HepG2 (cell line): ENCODE measurements at regions not wholly inside any gene's neighbourhood (a gene's known extent, or its start where the extent isn't known, plus 50 kb on each side); places are given as distances from the start of the nearest gene placed in this dataset.

Experiments
- ATAC-seq: fragments of 200-7000 bp; cut with Tn5 transposase; 3 replicates; pipeline ENCODE4 v1.9.1; 2020; ENCODE audit warnings: mild to moderate bottlenecking, moderate library complexity
- BruUV-seq: library from RNA; stranded (reverse); fragments of 400-500 nt; replicated peaks from 2 replicates; lab custom pipeline; 2021; lab: Mats Ljungman, UMichigan
- CTCF ChIA-PET: fragments of 300-600 bp; formaldehyde crosslinking; extraction: SDS; loops from one replicate; lab custom pipeline; 2021; ENCODE audit warnings: low total read pairs, inconsistent platforms, low intra/inter-chr PET ratio; lab: Yijun Ruan, JAX
- POLR2A ChIA-PET: fragments of 350-600 bp; sonication (Branson Sonifier 250); formaldehyde crosslinking; loops from one replicate; lab custom pipeline; 2020; ENCODE audit warnings: antibody characterized with exemption, inconsistent platforms; lab: Yijun Ruan, JAX
- DNase-seq: peaks from one replicate; pipeline ENCODE4 v3.0.0-alpha.2; 2015; ENCODE audit warnings: low spot score
- FAIRE-seq: peaks from 3 replicates; lab custom pipeline; 2011; peaks lifted over from hg19 to GRCh38; lab: Jason Lieb, UNC
- H2AFZ ChIP-seq: one replicate; pipeline ENCODE4 v1.6.1; 2011; ENCODE audit warnings: low read length, inconsistent platforms
- H3K27ac ChIP-seq: fragments of 300-600 bp; 3 replicates; pipeline ENCODE4 v1.8.0; 2011; ENCODE audit warnings: mixed run types, mild to moderate bottlenecking, mixed read lengths, low read length, inconsistent platforms; ENCODE audit not compliant: insufficient read depth; ENCODE audit errors: extremely low read length
- H3K27me3 ChIP-seq, 2 experiments: fragments of 200-600 bp in 1 of 2; 2 replicates in 1 of 2; 3 replicates in 1 of 2; pipeline versions ENCODE4 v1.6.0 to v1.8.0; 2011; ENCODE audit warnings: low read length in 2 of 2, mild to moderate bottlenecking in 2 of 2, moderate library complexity in 2 of 2, inconsistent platforms in 1 of 2; ENCODE audit not compliant: insufficient read depth in 2 of 2, control insufficient read depth in 1 of 2
- H3K36me3 ChIP-seq, 2 experiments: fragments of 200-600 bp in 1 of 2; replicated peaks in 1 of 2; 2 replicates in 1 of 2; 3 replicates in 1 of 2; pipeline versions ENCODE4 v1.5.1 to v1.8.0; 2011; ENCODE audit warnings: low read length in 2 of 2, inconsistent platforms in 1 of 2; ENCODE audit not compliant: insufficient read depth in 2 of 2, control insufficient read depth in 1 of 2
- H3K4me1 ChIP-seq: 2 replicates; pipeline ENCODE4 v1.5.1; 2012; ENCODE audit warnings: low read length, inconsistent platforms; ENCODE audit not compliant: insufficient read depth
- H3K4me2 ChIP-seq: 2 replicates; pipeline ENCODE4 v1.6.0; 2011; ENCODE audit warnings: low read depth, low read length, inconsistent platforms
- H3K4me3 ChIP-seq, 3 experiments: fragments of 200-600 bp in 1 of 3; sonication (generic), shearing (Covaris generic) in 1 of 3; replicated peaks in 1 of 3; 2 replicates each; pipeline ENCODE4 v1.5.1; 2011 to 2016; ENCODE audit warnings: low read length in 3 of 3, inconsistent platforms in 2 of 3, low read depth in 2 of 3, mild to moderate bottlenecking in 2 of 3, control low read depth in 1 of 3, mixed read lengths in 1 of 3; ENCODE audit not compliant: insufficient read depth in 1 of 3
- H3K79me2 ChIP-seq: one replicate; pipeline ENCODE4 v1.6.1; 2011; ENCODE audit warnings: low read length, inconsistent platforms; ENCODE audit not compliant: insufficient read depth
- H3K9ac ChIP-seq: 2 replicates; pipeline ENCODE4 v1.6.0; 2011; ENCODE audit warnings: mild to moderate bottlenecking, low read depth, low read length, inconsistent platforms; ENCODE audit not compliant: insufficient read depth
- H3K9me3 ChIP-seq: 2 replicates; pipeline ENCODE4 v1.5.1; 2012; ENCODE audit warnings: mild to moderate bottlenecking, low read length
- H4K20me1 ChIP-seq: 2 replicates; pipeline ENCODE4 v1.6.0; 2011; ENCODE audit warnings: inconsistent platforms, mild to moderate bottlenecking, low read length, moderate library complexity; ENCODE audit not compliant: insufficient read depth
- AGO2 ChIP-seq: fragments of 200-400 bp; formaldehyde crosslinking; optimal IDR thresholded peaks from 2 replicates; pipeline ENCODE3; 2017; ENCODE audit warnings: mild to moderate bottlenecking, low read depth, low read length, moderate library complexity
- ATF4 ChIP-seq, 2 experiments: fragments of 450-650 bp in 1 of 2; sonication (generic) in 1 of 2; formaldehyde crosslinking; IDR thresholded peaks; 2 replicates each; pipeline versions ENCODE4 v1.5.0 to v1.8.0; 2020 to 2022; ENCODE audit warnings: mild to moderate bottlenecking in 1 of 2, missing genetic modification reagents in 1 of 2
- CBX5 ChIP-seq: sonication (generic); formaldehyde crosslinking; IDR thresholded peaks from 2 replicates; pipeline ENCODE4 v1.4.0; 2020; ENCODE audit warnings: missing genetic modification reagents, borderline replicate concordance
- DNMT3B ChIP-seq: conservative IDR thresholded peaks from 2 replicates; pipeline ENCODE4 v1.6.1; 2016; ENCODE audit warnings: missing biosample characterization, control low read depth
- GFI1 ChIP-seq: sonication (generic); formaldehyde crosslinking; IDR thresholded peaks from 2 replicates; pipeline ENCODE4 v1.5.0; 2020; ENCODE audit warnings: missing genetic modification reagents, mild to moderate bottlenecking, borderline replicate concordance
- HMGXB3 ChIP-seq: sonication (generic); formaldehyde crosslinking; IDR thresholded peaks from 2 replicates; pipeline ENCODE4 v1.4.0; 2020; ENCODE audit warnings: missing genetic modification reagents, borderline replicate concordance
- KAT7 ChIP-seq: IDR thresholded peaks from 2 replicates; pipeline ENCODE4 v1.6.1; 2018; ENCODE audit warnings: borderline replicate concordance, missing compliant biosample characterization
- SP2 ChIP-seq: sonication (generic); formaldehyde crosslinking; IDR thresholded peaks from 2 replicates; pipeline ENCODE4 v1.5.1; 2020; ENCODE audit warnings: mild to moderate bottlenecking, missing genetic modification reagents
- SP4 ChIP-seq: sonication (generic); formaldehyde crosslinking; IDR thresholded peaks from 2 replicates; pipeline ENCODE4 v1.8.1; 2023; ENCODE audit warnings: mild to moderate bottlenecking, missing genetic modification reagents
- ZNF280D ChIP-seq: sonication (generic); formaldehyde crosslinking; IDR thresholded peaks from 2 replicates; pipeline ENCODE4 v1.5.1; 2020; ENCODE audit warnings: mild to moderate bottlenecking, missing genetic modification reagents
- ZNF879 ChIP-seq: sonication (generic); formaldehyde crosslinking; IDR thresholded peaks from 2 replicates; pipeline ENCODE4 v1.8.1; 2023; ENCODE audit warnings: missing genetic modification reagents
- WGBS: methylation state at CpG from one replicate; pipeline ENCODE4 v1.1.6; 2017; ENCODE audit warnings: low lambda C conversion rate; 5-methylcytosine and 5-hydroxymethylcytosine counted together
- in situ Hi-C: cut with HindIII; loops from 2 replicates; pipeline ENCODE4 v1.10.0; 2017; ENCODE audit warnings: low pct_unique_long_range_greater_than_20kb; ENCODE audit not compliant: extremely low pct_ligation_motif_present
- intact Hi-C: fragments of 100-400 bp; cut with micrococcal nuclease; formaldehyde crosslinking; loops from one replicate; pipeline ENCODE4 v1.10.0; 2022; ENCODE audit not compliant: unreplicated experiment

GRCh38 chr5:15440434-15440833 lies 59.5 kb upstream of the FBXL7 start:
- no peaks in the 10 kb centered on the region for H3K4me1 ChIP-seq
- CTCF ChIA-PET: no interaction called here
- no peak overlapping the region for H2AFZ ChIP-seq
- no peak for DNase-seq
- WGBS: 3% methylated on average over 5 of the region's 5 CpGs
- in situ Hi-C loops: no loop called here
- no peak for TF ChIP-seq AGO2
- TF ChIP-seq, all 625 proteins: peak for 0
- ATAC-seq (no peak), FAIRE-seq (no peak)
- no TSS peak for BruUV-seq
- intact Hi-C loops: no loop called here
- H3K36me3 ChIP-seq: no peaks in the 10 kb centered on the region
- H3K4me3 ChIP-seq: no peak overlapping the region
- POLR2A ChIA-PET: no interaction called here
- H3K9me3 ChIP-seq: no peaks in the 10 kb centered on the region
- no peak overlapping the region for H3K9ac ChIP-seq
- H3K4me2 ChIP-seq: no peak overlapping the region
- H3K27ac ChIP-seq: no peak overlapping the region
- no peaks in the 10 kb centered on the region for H3K79me2 ChIP-seq
- H4K20me1 ChIP-seq: no peaks in the 10 kb centered on the region
- no peaks in the 10 kb centered on the region for H3K27me3 ChIP-seq

GRCh38 chr5:15439801-15440200 lies 60.2 kb upstream of the FBXL7 start:
- CTCF ChIA-PET: no interaction called here
- BruUV-seq: no TSS peak
- Histone ChIP-seq H3K9me3 (no peaks in the 10 kb centered on the region), H3K4me1 (no peaks in the 10 kb centered on the region), H2AFZ (no peak overlapping the region), H3K36me3 (no peaks in the 10 kb centered on the region), H3K27me3 (no peaks in the 10 kb centered on the region), H3K9ac (no peak overlapping the region), H4K20me1 (no peaks in the 10 kb centered on the region), H3K4me2 (no peak overlapping the region), H3K79me2 (no peaks in the 10 kb centered on the region), H3K27ac (no peak overlapping the region), H3K4me3 (no peak overlapping the region)
- 0% methylated on average over 1 of the region's 1 CpG for WGBS
- DNase-seq (no peak), FAIRE-seq (no peak), ATAC-seq (no peak)
- intact Hi-C loops: no loop called here
- POLR2A ChIA-PET: no interaction called here
- in situ Hi-C loops: no loop called here
- TF ChIP-seq ZNF280D (CRISPR knock-in tag): no peak
- no peak for TF ChIP-seq CBX5 (CRISPR knock-in tag)
- TF ChIP-seq ATF4 (CRISPR knock-in tag; IDR thresholded peaks at IDR 0.05): no peak
- TF ChIP-seq SP2 (CRISPR knock-in tag): no peak
- no peak for TF ChIP-seq HMGXB3 (CRISPR knock-in tag)
- TF ChIP-seq KAT7 (CRISPR knock-in tag): no peak
- no peak for TF ChIP-seq DNMT3B (CRISPR knock-in tag)
- no peak for TF ChIP-seq SP4
- no peak for TF ChIP-seq GFI1 (CRISPR knock-in tag)
- TF ChIP-seq ZNF879 (CRISPR knock-in tag): no peak
